HG03060 (cell line): ENCODE measurements at regions not wholly inside any gene's neighbourhood (a gene's known extent, or its start where the extent isn't known, plus 50 kb on each side); places are given as distances from the start of the nearest gene placed in this dataset.

Experiments
- ATAC-seq: cut with Tn5 transposase; IDR thresholded peaks from one replicate; pipeline ENCODE4 v1.9.1; 2021; ENCODE audit warnings: low read depth, moderate number of reproducible peaks; ENCODE audit not compliant: unreplicated experiment

GRCh38 chr15:96217983-96218382, 112.5 kb upstream of the NR2F2 start:
- ATAC-seq, result no peak

DNA sequence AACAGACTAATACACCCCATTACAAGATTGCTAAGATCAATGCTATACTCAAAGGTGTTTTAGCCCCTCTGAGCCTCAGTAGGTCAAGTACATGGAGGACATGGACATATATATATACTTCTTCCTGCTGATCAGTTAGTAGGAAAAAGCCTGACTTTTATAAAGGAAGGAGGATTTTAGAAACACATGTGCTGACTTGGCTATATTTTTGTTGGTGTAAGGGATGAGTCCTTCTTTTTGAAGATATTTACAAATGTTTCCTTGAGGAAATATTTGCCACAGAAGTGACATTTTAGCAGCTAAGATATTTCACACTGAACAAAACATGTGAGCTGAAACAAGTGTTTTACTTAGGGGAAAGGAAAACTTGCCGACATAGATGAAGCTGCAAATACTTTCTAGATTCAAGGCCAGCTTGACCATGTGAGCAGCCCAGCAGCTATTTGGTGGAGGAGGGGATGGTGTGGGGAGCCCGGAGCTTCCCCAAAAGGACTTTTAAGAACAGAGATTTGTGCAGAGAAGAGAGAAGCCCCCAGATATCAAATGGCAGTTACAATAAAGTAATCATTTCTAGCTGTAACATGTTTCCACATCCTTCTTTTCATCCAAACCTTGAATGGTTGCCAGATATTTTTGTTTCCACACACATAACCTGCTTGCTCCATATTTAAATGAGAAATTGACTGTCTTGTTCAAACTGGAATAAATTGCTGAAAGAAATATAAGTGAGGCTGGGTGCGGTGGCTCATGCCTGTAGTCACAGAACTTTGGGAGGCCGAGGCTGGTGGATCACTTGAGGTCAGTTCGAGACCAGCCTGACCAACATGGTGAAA, 111.7 kb upstream of the NR2F2 start:
- ATAC-seq, result no peak

DNA sequence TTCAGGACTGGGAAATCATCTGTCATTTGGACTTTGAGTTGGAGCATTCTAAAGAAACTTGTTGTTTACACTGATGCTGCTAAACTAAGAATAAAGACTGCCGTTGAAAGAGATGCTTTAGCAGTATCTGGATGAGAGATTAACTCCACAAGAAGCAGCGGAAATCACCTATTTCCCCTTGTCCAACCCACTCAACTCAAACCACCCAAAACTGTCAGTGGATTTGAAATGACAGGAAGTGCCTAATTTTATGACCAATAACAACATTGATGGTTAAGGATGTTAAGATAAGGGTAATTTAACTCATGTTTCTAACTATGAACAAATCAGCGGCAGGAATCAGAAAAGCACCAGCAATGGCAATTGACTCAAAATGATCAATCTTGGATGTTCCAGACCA, 110.8 kb upstream of the NR2F2 start:
- no peak for ATAC-seq

GRCh38 chr15:96220657-96221056, 109.8 kb upstream of the NR2F2 start:
- no peak for ATAC-seq

GRCh38 chr15:96222981-96223380, 107.5 kb upstream of the NR2F2 start:
- no peak for ATAC-seq

- no peak for ATAC-seq
These were observed 106.6 kb upstream of the NR2F2 start for GRCh38 chr15:96223939-96224338.

DNA sequence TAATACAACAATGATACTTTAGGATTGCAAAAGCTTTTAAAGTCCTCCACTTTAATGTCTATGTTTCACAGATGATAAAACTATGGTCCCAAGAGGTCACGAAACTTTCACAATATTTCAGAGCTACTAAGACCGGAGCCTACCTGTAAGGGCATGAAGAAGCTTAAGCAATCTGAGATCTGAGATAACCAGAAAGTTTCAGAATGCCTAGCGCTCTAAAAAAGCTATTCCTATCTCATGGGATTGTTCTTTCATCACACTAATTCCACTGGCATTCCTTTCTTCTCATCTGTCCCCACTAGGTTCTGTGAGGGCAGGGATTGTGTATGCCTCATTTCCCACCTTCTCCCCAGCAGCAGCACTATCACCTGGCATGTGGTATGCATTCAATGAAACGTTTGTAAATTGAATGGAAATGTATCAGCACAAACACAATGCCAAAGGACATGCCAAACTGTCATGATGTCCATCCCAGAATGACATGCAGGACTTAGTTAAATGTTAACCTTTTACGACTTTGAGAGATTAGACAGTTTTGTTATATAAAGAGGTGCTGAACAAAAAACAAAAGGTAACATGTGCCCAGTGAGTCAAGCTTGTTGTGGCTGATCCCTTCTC, 104.7 kb upstream of the NR2F2 start:
- no peak for ATAC-seq

DNA sequence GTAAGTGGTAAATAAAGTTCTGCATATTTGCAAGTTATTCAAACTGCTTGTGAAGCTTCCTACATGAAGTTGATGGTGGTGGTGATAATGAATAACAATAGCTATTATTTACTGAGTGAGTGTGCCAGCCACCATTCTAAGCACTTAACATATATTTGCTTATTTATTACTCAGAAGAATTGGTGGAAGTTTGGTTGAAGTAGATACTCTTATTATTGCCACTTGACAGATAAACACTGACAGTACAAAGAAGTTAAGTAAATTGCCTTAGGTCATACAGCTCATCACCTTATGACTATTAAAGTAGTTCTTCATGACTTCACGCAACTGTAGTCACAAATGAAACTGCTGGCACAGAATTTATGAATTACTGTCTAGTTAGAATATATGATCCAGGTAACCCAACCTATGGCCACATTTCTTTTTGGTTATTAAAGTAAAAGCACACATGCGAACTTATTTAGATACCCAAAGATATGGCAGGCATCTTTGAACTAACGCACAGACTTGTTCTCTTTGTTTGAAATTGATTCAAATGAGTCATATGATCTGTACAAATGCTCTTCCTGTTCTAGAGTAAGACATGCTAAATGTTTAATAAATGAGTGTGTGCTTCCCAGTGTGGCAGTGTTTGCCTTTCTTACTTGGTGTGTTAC, 99.8 kb upstream of the NR2F2 start:
- no peak for ATAC-seq

GRCh38 chr15:96232335-96232734, 98.2 kb upstream of the NR2F2 start:
- no peak for ATAC-seq

DNA sequence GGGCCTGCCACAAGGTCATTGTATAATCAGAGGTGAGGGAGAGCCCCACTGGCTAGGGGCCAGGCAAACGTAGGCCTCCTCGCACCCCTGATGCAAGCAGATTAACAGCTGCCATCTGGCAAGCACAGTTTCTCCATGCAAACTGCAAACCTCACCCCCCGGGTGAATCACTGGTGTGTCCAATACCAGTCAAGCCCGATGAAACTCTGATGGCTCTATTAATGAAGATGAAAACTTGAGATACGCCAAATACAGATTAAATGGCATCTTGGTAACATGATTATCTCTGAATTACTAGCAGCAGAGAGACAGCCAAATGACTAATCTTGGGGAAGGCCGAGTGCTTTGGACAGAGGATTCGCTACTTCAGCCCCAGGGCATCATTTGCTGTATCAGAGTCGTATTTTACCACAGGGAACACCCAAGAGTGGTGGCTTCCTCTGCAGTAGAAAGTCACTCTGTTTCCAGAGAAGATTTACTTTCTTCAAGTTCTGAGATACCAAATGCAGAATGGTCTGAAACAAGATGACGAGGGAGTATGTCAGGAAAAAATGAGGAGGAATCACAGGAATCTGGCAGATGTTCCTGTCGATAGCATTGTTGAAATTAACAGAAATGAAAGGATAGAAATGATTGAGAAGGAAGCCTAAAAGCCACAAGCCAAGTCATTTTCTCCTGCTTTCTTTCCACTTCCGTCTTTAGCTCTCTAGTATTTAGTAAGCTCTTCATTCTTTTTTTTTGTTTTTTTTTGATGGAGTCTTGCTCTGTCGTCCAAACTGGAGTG, 96.2 kb upstream of the NR2F2 start:
- ATAC-seq, result no peak

DNA sequence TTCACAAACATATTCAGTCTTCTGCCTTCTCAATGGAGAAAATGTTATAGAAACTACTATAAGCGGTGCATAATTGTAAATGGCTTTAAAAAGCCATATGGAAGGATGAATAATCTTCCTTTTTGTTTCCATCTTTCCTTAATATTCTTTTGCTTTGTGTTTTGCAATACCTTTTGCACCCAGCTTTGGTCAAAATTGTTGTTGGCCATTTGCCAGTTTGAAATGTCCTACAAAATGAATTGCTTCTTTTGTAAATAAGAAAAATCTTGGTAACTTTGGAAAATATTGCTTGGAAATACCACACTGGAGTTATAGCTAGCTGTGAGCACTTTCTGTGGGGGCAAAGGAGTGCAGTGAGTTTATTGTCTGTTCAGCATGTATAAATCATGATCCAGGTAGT, 93.5 kb upstream of the NR2F2 start:
- no peak for ATAC-seq

- ATAC-seq, result no peak
These were observed 87.7 kb upstream of the NR2F2 start for GRCh38 chr15:96242761-96243160.

DNA sequence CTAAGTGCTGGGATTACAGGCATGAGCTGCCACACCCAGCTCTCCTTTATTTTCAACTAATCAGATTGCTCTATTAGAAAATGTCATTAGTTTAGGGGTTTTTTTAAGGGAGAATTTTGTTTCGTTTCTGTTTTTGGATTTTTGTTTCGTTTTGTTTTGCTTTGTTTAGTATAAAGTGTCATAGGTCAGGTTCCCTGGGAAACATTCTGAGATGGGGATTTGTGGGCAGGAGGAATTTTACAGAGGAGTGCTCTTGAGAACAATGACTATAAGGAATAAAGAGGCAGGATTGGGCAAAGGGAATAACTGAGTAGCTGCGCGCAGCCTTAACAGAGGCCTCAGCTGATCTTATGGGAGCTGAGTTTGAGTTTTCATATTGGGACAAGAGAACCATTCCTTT, 86.8 kb upstream of the NR2F2 start:
- no peak for ATAC-seq

DNA sequence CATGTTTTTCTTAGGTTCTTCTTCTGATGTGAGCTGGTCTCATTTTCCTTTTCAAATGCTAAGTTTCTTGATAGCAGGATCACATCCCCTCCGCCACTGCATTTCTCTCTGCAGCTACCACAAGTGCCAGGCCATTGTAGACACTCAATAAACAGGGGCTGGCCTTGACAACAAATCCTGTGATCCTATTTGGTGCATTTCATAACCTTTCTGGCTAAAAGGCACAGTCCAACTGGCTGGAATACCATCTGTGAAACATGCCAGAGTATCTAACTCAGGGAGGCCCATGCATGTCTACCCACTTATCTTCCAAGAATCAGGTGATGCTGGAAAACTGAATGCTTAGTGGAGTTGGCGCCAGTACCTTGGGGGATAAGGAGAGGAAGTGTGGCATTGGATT, 85.2 kb upstream of the NR2F2 start:
- ATAC-seq, result no peak

DNA sequence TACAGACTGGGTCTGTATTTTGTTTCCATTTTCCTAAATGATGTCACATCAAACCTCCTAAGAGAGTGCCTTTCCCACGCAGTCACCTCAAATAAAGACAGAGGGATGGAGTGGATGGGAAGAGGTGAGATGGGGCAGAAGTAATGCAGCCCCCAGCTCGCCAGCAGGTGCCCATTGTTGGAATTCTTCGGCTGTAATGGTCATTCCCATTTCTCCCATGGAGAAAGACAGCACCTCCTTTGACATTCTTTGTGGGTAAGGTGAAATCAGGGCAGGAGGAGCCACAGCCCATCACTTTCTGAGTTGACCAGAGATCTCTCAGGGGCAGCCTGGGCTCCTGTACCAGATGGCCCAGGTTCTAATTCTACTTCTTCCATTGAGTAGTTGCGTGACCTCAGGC, 84.4 kb upstream of the NR2F2 start:
- no peak for ATAC-seq

DNA sequence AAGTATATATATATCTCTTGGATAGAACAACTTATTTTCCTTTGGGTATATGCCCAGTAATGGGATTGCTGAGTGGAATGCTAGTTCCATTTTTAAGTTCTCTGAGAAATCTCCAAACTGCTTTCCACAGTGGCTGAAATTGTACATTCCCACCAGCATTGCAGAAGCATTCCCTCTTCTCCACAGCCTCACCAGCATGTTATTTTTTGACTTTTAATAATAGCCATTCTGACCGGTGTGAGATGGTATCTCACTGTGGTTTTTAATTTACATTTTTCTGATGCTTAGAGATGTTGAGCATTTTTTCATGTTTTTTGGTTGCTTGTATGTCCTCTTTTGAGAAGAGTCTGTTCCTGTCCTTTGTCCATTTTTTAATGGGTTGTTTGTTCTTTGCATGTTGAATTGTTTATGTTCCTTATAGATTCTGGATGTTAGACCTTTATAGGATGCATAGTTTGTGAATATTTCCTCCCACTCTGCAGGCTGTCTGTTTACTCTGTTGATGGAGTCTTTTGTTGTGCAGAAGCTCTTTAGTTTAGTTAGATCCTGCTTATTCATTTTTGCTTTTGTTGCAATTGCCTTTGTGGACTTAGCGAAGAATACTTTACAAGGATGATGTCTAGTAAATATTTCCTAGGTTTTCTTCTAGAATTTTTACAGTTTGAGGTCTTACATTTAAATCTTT, 82.7 kb upstream of the NR2F2 start:
- no peak for ATAC-seq

- ATAC-seq, result no peak
These were observed 78.4 kb upstream of the NR2F2 start for GRCh38 chr15:96252148-96252547.

GRCh38 chr15:96253006-96253747, 77.3 kb upstream of the NR2F2 start:
- no peak for ATAC-seq

DNA sequence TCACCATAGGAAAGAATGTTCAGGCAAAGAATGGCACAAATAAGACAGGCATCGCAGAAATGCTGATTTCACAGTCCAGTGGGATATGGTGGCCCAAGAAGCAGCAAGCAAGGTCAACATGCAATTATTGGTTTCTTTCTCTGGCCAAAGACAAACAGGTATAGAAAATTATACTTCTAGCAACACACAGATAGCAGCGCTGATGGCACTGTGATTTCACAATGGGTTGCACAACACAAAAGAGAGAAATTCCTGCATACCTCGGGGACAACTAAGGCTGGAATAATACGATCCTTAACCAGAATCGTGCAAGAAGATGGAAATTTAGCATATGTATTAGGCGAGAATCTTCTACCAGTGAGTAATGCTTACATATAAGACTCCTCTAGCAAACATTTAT, 76.3 kb upstream of the NR2F2 start:
- ATAC-seq, result no peak

DNA sequence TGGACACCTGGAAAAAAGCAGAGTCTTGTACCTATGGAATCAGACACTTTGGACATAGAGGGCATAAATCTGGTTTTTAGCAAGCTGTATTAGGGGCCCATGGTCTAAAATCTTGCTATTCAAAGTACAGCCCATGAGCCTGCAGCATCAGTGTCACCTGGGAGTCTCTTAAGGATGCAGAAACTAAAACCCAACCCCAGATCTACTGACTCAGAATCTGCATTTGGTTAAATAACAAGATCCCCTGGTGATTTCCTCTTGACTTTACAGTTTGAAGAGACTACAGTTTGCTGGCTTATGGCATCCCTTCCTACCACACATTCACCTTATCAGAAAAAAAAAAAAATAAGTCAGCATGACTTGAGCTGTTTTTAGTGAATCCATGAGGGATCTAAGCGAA, 74.9 kb upstream of the NR2F2 start:
- no peak for ATAC-seq
